ENCODE measurements at regions not wholly inside any gene's neighbourhood (a gene's known extent, or its start where the extent isn't known, plus 50 kb on each side); places are given as distances from the start of the nearest gene placed in this dataset.
"Not testable (repeated sequence)": the region's sequence is repeated elsewhere in the genome, so short reads cannot be mapped to it uniquely, and the experiment has no call there.

GRCh38 chrX:28472926-28473325 lies 114.3 kb upstream of the IL1RAPL1 start:
- Mint-ChIP-seq H3K9me3 (ENCODE audit: unreplicated experiment) (no peaks in the 10 kb centered on the region), H3K27me3 (ENCODE audit: unreplicated experiment) (peaks cover 1% of the 10 kb centered on the region), H3K4me3 (ENCODE audit: unreplicated experiment) (no peak overlapping the region), H3K27ac (ENCODE audit: unreplicated experiment) (no peak overlapping the region), H3K36me3 (ENCODE audit: low read depth, unreplicated experiment) (no peaks in the 10 kb centered on the region), H3K4me1 (ENCODE audit: unreplicated experiment) (no peaks in the 10 kb centered on the region)
- no peak for DNase-seq (ENCODE audit: low spot score)
- TF ChIP-seq CTCF (IDR thresholded peaks at IDR 0.05; ENCODE audit: unreplicated experiment): no peak

- Mint-ChIP-seq H3K36me3 (ENCODE audit: low read depth, unreplicated experiment) (no peaks in the 10 kb centered on the region), H3K4me1 (ENCODE audit: unreplicated experiment) (no peaks in the 10 kb centered on the region), H3K9me3 (ENCODE audit: unreplicated experiment) (peaks cover 3% of the 10 kb centered on the region), H3K27me3 (ENCODE audit: unreplicated experiment) (no peaks in the 10 kb centered on the region), H3K4me3 (ENCODE audit: unreplicated experiment) (no peak overlapping the region), H3K27ac (ENCODE audit: unreplicated experiment) (no peak overlapping the region)
- DNase-seq (ENCODE audit: low spot score): no peak
- no peak for TF ChIP-seq CTCF (IDR thresholded peaks at IDR 0.05; ENCODE audit: unreplicated experiment)
These were observed 99.4 kb upstream of the IL1RAPL1 start for GRCh38 chrX:28487818-28488217.

- DNase-seq (ENCODE audit: low spot score): no peak
- Mint-ChIP-seq H3K27ac (ENCODE audit: unreplicated experiment) (no peak overlapping the region), H3K27me3 (ENCODE audit: unreplicated experiment) (no peaks in the 10 kb centered on the region), H3K4me3 (ENCODE audit: unreplicated experiment) (no peak overlapping the region), H3K9me3 (ENCODE audit: unreplicated experiment) (peaks cover 3% of the 10 kb centered on the region), H3K4me1 (ENCODE audit: unreplicated experiment) (peaks cover 5% of the 10 kb centered on the region), H3K36me3 (ENCODE audit: low read depth, unreplicated experiment) (no peaks in the 10 kb centered on the region)
- TF ChIP-seq CTCF (IDR thresholded peaks at IDR 0.05; ENCODE audit: unreplicated experiment): no peak
These were observed 95.9 kb upstream of the IL1RAPL1 start for GRCh38 chrX:28491322-28491721.

GRCh38 chrX:28491941-28492340 lies 95.3 kb upstream of the IL1RAPL1 start:
- Mint-ChIP-seq H3K9me3 (ENCODE audit: unreplicated experiment) (peaks cover 3% of the 10 kb centered on the region), H3K4me3 (ENCODE audit: unreplicated experiment) (no peak overlapping the region), H3K36me3 (ENCODE audit: low read depth, unreplicated experiment) (no peaks in the 10 kb centered on the region), H3K27me3 (ENCODE audit: unreplicated experiment) (no peaks in the 10 kb centered on the region), H3K27ac (ENCODE audit: unreplicated experiment) (no peak overlapping the region), H3K4me1 (ENCODE audit: unreplicated experiment) (peaks cover 5% of the 10 kb centered on the region)
- DNase-seq (ENCODE audit: low spot score): no peak
- TF ChIP-seq CTCF (IDR thresholded peaks at IDR 0.05; ENCODE audit: unreplicated experiment): no peak

GRCh38 chrX:28498658-28499057 lies 88.6 kb upstream of the IL1RAPL1 start:
- H3K4me1 Mint-ChIP-seq (ENCODE audit: unreplicated experiment): peaks cover 9% of the 10 kb centered on the region
- no peaks in the 10 kb centered on the region for H3K36me3 Mint-ChIP-seq (ENCODE audit: low read depth, unreplicated experiment)
- no peak for DNase-seq (ENCODE audit: low spot score)
- no peak overlapping the region for H3K27ac Mint-ChIP-seq (ENCODE audit: unreplicated experiment)
- no peak overlapping the region for H3K4me3 Mint-ChIP-seq (ENCODE audit: unreplicated experiment)
- H3K27me3 Mint-ChIP-seq (ENCODE audit: unreplicated experiment): no peaks in the 10 kb centered on the region
- no peak for TF ChIP-seq CTCF (IDR thresholded peaks at IDR 0.05; ENCODE audit: unreplicated experiment)
- H3K9me3 Mint-ChIP-seq (ENCODE audit: unreplicated experiment): no peaks in the 10 kb centered on the region

GRCh38 chrX:28502667-28503066 lies 84.6 kb upstream of the IL1RAPL1 start:
- not testable (repeated sequence) for H3K9me3 Mint-ChIP-seq (ENCODE audit: unreplicated experiment); H3K4me3 Mint-ChIP-seq (ENCODE audit: unreplicated experiment); DNase-seq (ENCODE audit: low spot score); H3K4me1 Mint-ChIP-seq (ENCODE audit: unreplicated experiment); H3K27me3 Mint-ChIP-seq (ENCODE audit: unreplicated experiment); H3K36me3 Mint-ChIP-seq (ENCODE audit: low read depth, unreplicated experiment); H3K27ac Mint-ChIP-seq (ENCODE audit: unreplicated experiment)

GRCh38 chrX:28507650-28508049 lies 79.6 kb upstream of the IL1RAPL1 start:
- peak overlapping the region; percentile 24 for H3K27ac Mint-ChIP-seq (ENCODE audit: unreplicated experiment)
- not testable (repeated sequence) for DNase-seq (ENCODE audit: low spot score); H3K27me3 Mint-ChIP-seq (ENCODE audit: unreplicated experiment); H3K36me3 Mint-ChIP-seq (ENCODE audit: low read depth, unreplicated experiment); H3K4me3 Mint-ChIP-seq (ENCODE audit: unreplicated experiment); H3K9me3 Mint-ChIP-seq (ENCODE audit: unreplicated experiment); H3K4me1 Mint-ChIP-seq (ENCODE audit: unreplicated experiment)

Measured in endothelial cell (in vitro differentiated cells).